Fibroblast of lung (primary cell): ENCODE measurements at regions not wholly inside any gene's neighbourhood (a gene's known extent, or its start where the extent isn't known, plus 50 kb on each side); places are given as distances from the start of the nearest gene placed in this dataset.

ENCODE experiments used
- CTCF ChIP-seq, 2 donors: IDR thresholded peaks in 1 of 2; conservative IDR thresholded peaks in 1 of 2; 1 replicate in 1 of 2; 2 replicates in 1 of 2; pipeline ENCODE4 v1.5.1; 2011 to 2012; ENCODE audit warnings: low read length in 2 of 2, control low read depth in 1 of 2, inconsistent platforms in 1 of 2, low read depth in 1 of 2, mild to moderate bottlenecking in 1 of 2
- EZH2 ChIP-seq: IDR thresholded peaks from 2 replicates; pipeline ENCODE4 v1.5.1; 2012; ENCODE audit warnings: low read length, control low read depth, mild to moderate bottlenecking; ENCODE audit errors: missing control alignments

GRCh38 chr6:80472271-80472670, 365.8 kb downstream of the BCKDHB start:
- TF ChIP-seq CTCF (conservative IDR thresholded peaks at IDR 0.05 in 1 of 2, IDR thresholded peaks at IDR 0.05 in 1 of 2; ENCODE audit: low read depth in 1 of 2, low read length in 2 of 2) (no peak), EZH2 (no peak)
